Lower leg skin (tissue), 4 donors: ENCODE measurements at regions not wholly inside any gene's neighbourhood (a gene's known extent, or its start where the extent isn't known, plus 50 kb on each side); places are given as distances from the start of the nearest gene placed in this dataset.
"Not testable (repeated sequence)": the region's sequence is repeated elsewhere in the genome, so short reads cannot be mapped to it uniquely, and the experiment has no call there.

ENCODE experiments used
- DNase-seq, 2 donors: peaks; one replicate each; pipeline ENCODE4 v3.0.0-alpha.2; 2019; ENCODE audit warnings: low spot score in 2 of 2
- H3K4me3 ChIP-seq: fragments of 200-600 bp; sonication (generic); 2 replicates; pipeline ENCODE4 v1.5.1; 2017; ENCODE audit warnings: mild to moderate bottlenecking, low read depth; ENCODE audit not compliant: poor library complexity, severe bottlenecking
- CTCF ChIP-seq, 3 donors: fragments of 450-650 bp; IDR thresholded peaks; one replicate each; pipeline ENCODE4 v1.5.1; 2016; ENCODE audit warnings: antibody characterized with exemption in 3 of 3, mild to moderate bottlenecking in 3 of 3, moderate library complexity in 2 of 3
- POLR2A ChIP-seq, 2 donors: fragments of 450-650 bp; IDR thresholded peaks; one replicate each; pipeline ENCODE4 v1.6.1; 2016 to 2017; ENCODE audit warnings: antibody characterized with exemption in 2 of 2, mild to moderate bottlenecking in 1 of 2, moderate library complexity in 1 of 2
- WGBS, 2 donors: methylation state at CpG; one replicate each; pipeline ENCODE4 v1.1.5; 2018; 5-methylcytosine and 5-hydroxymethylcytosine counted together
- intact Hi-C: fragments of 100-400 bp; cut with DNase I; formaldehyde crosslinking; loops from one replicate; pipeline ENCODE4 v1.15.0; 2023; ENCODE audit warnings: low total_unique reads

GRCh38 chr5:97234380-97234779 is 51.3 kb upstream of the RIOK2 start:
- DNase-seq, H3K4me3 ChIP-seq, intact Hi-C loops: not testable (repeated sequence)
- 96 to 100% methylated on average over 1 of the region's 1 CpG for WGBS, 2 donors

- DNase-seq, result no peak
- H3K4me3 ChIP-seq, result no peak overlapping the region
- intact Hi-C loops, result no loop called here
- TF ChIP-seq POLR2A (IDR thresholded peaks at IDR 0.05), result no peak
- TF ChIP-seq CTCF (IDR thresholded peaks at IDR 0.05), result no peak
- 63 to 71% methylated on average over 3 of the region's 3 CpGs for WGBS, 2 donors
Observed at GRCh38 chr5:97242341-97242740, 59.3 kb upstream of the RIOK2 start.

- TF ChIP-seq CTCF (IDR thresholded peaks at IDR 0.05), result no peak
- no peak for TF ChIP-seq POLR2A (IDR thresholded peaks at IDR 0.05)
- no peak for DNase-seq
- 30 to 34% methylated on average over 2 of the region's 2 CpGs for WGBS, 2 donors
- intact Hi-C loops, result no loop called here
- H3K4me3 ChIP-seq, result no peak overlapping the region
Observed at GRCh38 chr5:97243353-97243752, 60.3 kb upstream of the RIOK2 start.

GRCh38 chr5:97245386-97245785 is 62.3 kb upstream of the RIOK2 start:
- intact Hi-C loops, result no loop called here
- no peak overlapping the region for H3K4me3 ChIP-seq
- DNase-seq, result no peak
- TF ChIP-seq CTCF (IDR thresholded peaks at IDR 0.05) (no peak), POLR2A (IDR thresholded peaks at IDR 0.05) (no peak)
- WGBS, 2 donors, result 78 to 83% methylated on average over 9 of the region's 9 CpGs

- intact Hi-C loops, result no loop called here
- DNase-seq, result no peak
Observed at GRCh38 chr5:97250113-97250512, 67.1 kb upstream of the RIOK2 start.

GRCh38 chr5:97266076-97266475 is 83.0 kb upstream of the RIOK2 start:
- TF ChIP-seq CTCF (IDR thresholded peaks at IDR 0.05), result no peak
- no peak for TF ChIP-seq POLR2A (IDR thresholded peaks at IDR 0.05)
- H3K4me3 ChIP-seq, result no peak overlapping the region
- intact Hi-C loops, result no loop called here
- no peak for DNase-seq

More at GRCh38 chr5:97250113-97250512, 67.1 kb upstream of the RIOK2 start:
- TF ChIP-seq POLR2A (IDR thresholded peaks at IDR 0.05) (no peak), CTCF (IDR thresholded peaks at IDR 0.05) (no peak)
- H3K4me3 ChIP-seq, result no peak overlapping the region
